ENCODE measurements at regions not wholly inside any gene's neighbourhood (a gene's known extent, or its start where the extent isn't known, plus 50 kb on each side); places are given as distances from the start of the nearest gene placed in this dataset.

- TF ChIP-seq CREB1 (CRISPR knock-in tag; IDR thresholded peaks at IDR 0.05; ENCODE audit: low read depth): no peak
- no peak for TF ChIP-seq JUNB (IDR thresholded peaks at IDR 0.05; ENCODE audit: unreplicated experiment)
- no peak for TF ChIP-seq EZH2 (IDR thresholded peaks at IDR 0.05; ENCODE audit: low read depth, unreplicated experiment)
- no peak for TF ChIP-seq STAT1 (IDR thresholded peaks at IDR 0.05; ENCODE audit: unreplicated experiment)
- TF ChIP-seq CTCF (conservative IDR thresholded peaks at IDR 0.05; ENCODE audit: low read depth in 2 of 2): no peak
- no peak for TF ChIP-seq ZNF462 (CRISPR knock-in tag; IDR thresholded peaks at IDR 0.05)
- TF ChIP-seq ETS1 (IDR thresholded peaks at IDR 0.05): no peak
- Mint-ChIP-seq H3K4me1 (no peaks in the 10 kb centered on the region), H3K9me3 (peaks cover 43% of the 10 kb centered on the region), H3K27ac (no peak overlapping the region), H3K36me3 (ENCODE audit: low read depth) (peaks cover 21% of the 10 kb centered on the region; the same call in 2 of the 3 replicates), H3K27me3 (ENCODE audit: insufficient read depth, low read depth, poor library complexity) (peaks cover 2% of the 10 kb centered on the region), H3K4me3 (no peak overlapping the region)
- Histone ChIP-seq H3K4me1 (ENCODE audit: insufficient read depth) (no peaks in the 10 kb centered on the region), H3K9me2 (ENCODE audit: insufficient read depth) (no peaks in the 10 kb centered on the region; the same call in 1 of the 2 replicates), H3K36me3 (ENCODE audit: insufficient read depth) (no peaks in the 10 kb centered on the region), H3K79me2 (replicated peaks; ENCODE audit: insufficient read depth) (no peaks in the 10 kb centered on the region), H3F3A (replicated peaks; ENCODE audit: low read depth) (no peaks in the 10 kb centered on the region), H2AFZ (no peak overlapping the region), H3K4me2 (no peak overlapping the region), H3K27ac (ENCODE audit: low read depth) (no peak overlapping the region), H3K27me3 (ENCODE audit: insufficient read depth) (no peaks in the 10 kb centered on the region), H4K20me1 (replicated peaks; ENCODE audit: insufficient read depth) (no peaks in the 10 kb centered on the region), H3K4me3 (no peak overlapping the region)
- no peak for ATAC-seq
- no peak for DNase-seq (ENCODE audit: low spot score)
Measured at GRCh38 chr6:78746457-78746856, 120.9 kb upstream of the IRAK1BP1 start.

Data from GM23338 (cell line).